ENCODE measurements at regions not wholly inside any gene's neighbourhood (a gene's known extent, or its start where the extent isn't known, plus 50 kb on each side); places are given as distances from the start of the nearest gene placed in this dataset.

GRCh38 chr2:62565309-62565908 lies 59.4 kb upstream of the TMEM17 start:
- DNase-seq (ENCODE audit: low spot score), result no peak

- DNase-seq (ENCODE audit: low spot score), result no peak
Observed at GRCh38 chr2:62564380-62565137, 58.6 kb upstream of the TMEM17 start.

GRCh38 chr2:62561586-62561985 lies 55.6 kb upstream of the TMEM17 start:
- no peak for DNase-seq (ENCODE audit: low spot score)

- DNase-seq (ENCODE audit: low spot score), result no peak
Observed at GRCh38 chr2:62559582-62559981, 53.6 kb upstream of the TMEM17 start.

- no peak for DNase-seq (ENCODE audit: low spot score)
Observed at GRCh38 chr2:62558743-62559142, 52.7 kb upstream of the TMEM17 start.

- no peak for DNase-seq (ENCODE audit: low spot score)
Observed at GRCh38 chr2:62556086-62556485, 50.1 kb upstream of the TMEM17 start.

Measured in Ammon's horn (tissue), 1 donor.